CD8-positive, alpha-beta memory T cell (primary cell): ENCODE measurements at regions not wholly inside any gene's neighbourhood (a gene's known extent, or its start where the extent isn't known, plus 50 kb on each side); places are given as distances from the start of the nearest gene placed in this dataset.

Experiments used
- CTCF ChIA-PET: fragments of 350-600 bp; sonication (Branson Sonifier 250); formaldehyde crosslinking; loops from one replicate; lab custom pipeline; 2021; ENCODE audit warnings: antibody characterized with exemption; lab: Charles Lee
- POLR2A ChIA-PET: fragments of 350-600 bp; sonication (Branson Sonifier 250); formaldehyde crosslinking; loops from one replicate; lab custom pipeline; 2021; ENCODE audit warnings: antibody characterized with exemption; lab: Charles Lee
- DNase-seq, 5 donors: peaks; one replicate each; pipeline versions ENCODE4 v3.0.0 to v3.0.0-alpha.2; 2020 to 2022; ENCODE audit warnings: mixed read lengths in 1 of 5
- H3K27ac ChIP-seq: one replicate; pipeline ENCODE4 v1.7.0; 2013; ENCODE audit warnings: low read depth, mild to moderate bottlenecking, low read length, moderate library complexity
- H3K27me3 ChIP-seq: 2 replicates; pipeline ENCODE4 v1.7.0; 2013; ENCODE audit warnings: low read length, mild to moderate bottlenecking; ENCODE audit not compliant: insufficient read depth, poor library complexity, severe bottlenecking
- H3K36me3 ChIP-seq: 2 replicates; pipeline ENCODE4 v1.7.0; 2013; ENCODE audit warnings: mild to moderate bottlenecking, low read length, moderate library complexity; ENCODE audit not compliant: insufficient read depth
- H3K4me1 ChIP-seq: 2 replicates; pipeline ENCODE4 v1.7.0; 2013; ENCODE audit warnings: mild to moderate bottlenecking, low read length, moderate library complexity; ENCODE audit not compliant: insufficient read depth
- H3K4me3 ChIP-seq: 2 replicates; pipeline ENCODE4 v1.7.0; 2013; ENCODE audit warnings: mild to moderate bottlenecking, low read length
- H3K9me3 ChIP-seq: 2 replicates; pipeline ENCODE4 v1.7.0; 2013; ENCODE audit warnings: mild to moderate bottlenecking, low read length
- H3K27ac Mint-ChIP-seq, 8 donors: one replicate each; pipeline ENCODE4 v1.8.0; 2020 to 2021; ENCODE audit warnings: mixed read lengths in 8 of 8, mild to moderate bottlenecking in 6 of 8, inconsistent platforms in 3 of 8, moderate library complexity in 3 of 8
- H3K27me3 Mint-ChIP-seq, 2 donors: one replicate each; pipeline ENCODE4 v1.8.0; 2020 to 2021; ENCODE audit warnings: mixed read lengths in 2 of 2, mild to moderate bottlenecking in 1 of 2, moderate library complexity in 1 of 2
- H3K36me3 Mint-ChIP-seq, 3 donors: one replicate each; pipeline ENCODE4 v1.8.0; 2020 to 2021; ENCODE audit warnings: mixed read lengths in 3 of 3, inconsistent platforms in 1 of 3, mild to moderate bottlenecking in 1 of 3
- H3K4me1 Mint-ChIP-seq, 3 donors: one replicate each; pipeline ENCODE4 v1.8.0; 2020 to 2021; ENCODE audit warnings: mixed read lengths in 3 of 3, inconsistent platforms in 1 of 3, mild to moderate bottlenecking in 1 of 3
- H3K4me3 Mint-ChIP-seq, 7 donors: one replicate each; pipeline ENCODE4 v1.8.0; 2020 to 2021; ENCODE audit warnings: mixed read lengths in 7 of 7, mild to moderate bottlenecking in 6 of 7, moderate library complexity in 4 of 7, inconsistent platforms in 2 of 7
- H3K9me3 Mint-ChIP-seq, 5 donors: one replicate each; pipeline ENCODE4 v1.8.0; 2020 to 2022; ENCODE audit warnings: mixed read lengths in 5 of 5, mild to moderate bottlenecking in 3 of 5, moderate library complexity in 2 of 5, inconsistent platforms in 1 of 5

GRCh38 chr6:122286512-122286911 lies 112.9 kb upstream of the HSF2 start:
- ChIA-PET CTCF (no interaction called here), POLR2A (no interaction called here)
- H3K27ac ChIP-seq = no peak overlapping the region
- H3K27me3 ChIP-seq = no peaks in the 10 kb centered on the region
- Mint-ChIP-seq H3K4me1 (no peaks in the 10 kb centered on the region), H3K27ac (no peak overlapping the region), H3K4me3 (no peak overlapping the region), H3K36me3 (no peaks in the 10 kb centered on the region), H3K9me3 (no peaks in the 10 kb centered on the region), H3K27me3 (peaks cover 0 to 5% of the 10 kb centered on the region in 2 donors)
- no peak for DNase-seq
- no peaks in the 10 kb centered on the region for H3K9me3 ChIP-seq
- no peak overlapping the region for H3K4me3 ChIP-seq
- no peaks in the 10 kb centered on the region for H3K4me1 ChIP-seq
- H3K36me3 ChIP-seq = no peaks in the 10 kb centered on the region

GRCh38 chr6:122289762-122290539 lies 109.5 kb upstream of the HSF2 start:
- H3K4me1 Mint-ChIP-seq = no peaks in the 10 kb centered on the region
- no peaks in the 10 kb centered on the region for H3K9me3 Mint-ChIP-seq
- ChIA-PET POLR2A (no interaction called here), CTCF (no interaction called here)
- H3K36me3 Mint-ChIP-seq = no peaks in the 10 kb centered on the region
- no peak overlapping the region for H3K27ac ChIP-seq
- H3K4me1 ChIP-seq = no peaks in the 10 kb centered on the region
- no peaks in the 10 kb centered on the region for H3K36me3 ChIP-seq
- no peaks in the 10 kb centered on the region for H3K9me3 ChIP-seq
- no peak overlapping the region for H3K4me3 ChIP-seq
- H3K27me3 ChIP-seq = no peaks in the 10 kb centered on the region
- H3K4me3 Mint-ChIP-seq = no peak overlapping the region
- no peak for DNase-seq
- H3K27me3 Mint-ChIP-seq = peaks cover 0 to 5% of the 10 kb centered on the region in 2 donors
- no peak overlapping the region for H3K27ac Mint-ChIP-seq

GRCh38 chr6:122297010-122297409 lies 102.4 kb upstream of the HSF2 start:
- Mint-ChIP-seq H3K4me3 (no peak overlapping the region), H3K4me1 (no peaks in the 10 kb centered on the region), H3K27me3 (peaks cover 0 to 2% of the 10 kb centered on the region in 2 donors), H3K27ac (no peak overlapping the region), H3K9me3 (no peaks in the 10 kb centered on the region), H3K36me3 (no peaks in the 10 kb centered on the region)
- no peaks in the 10 kb centered on the region for H3K9me3 ChIP-seq
- POLR2A ChIA-PET = no interaction called here
- H3K4me1 ChIP-seq = no peaks in the 10 kb centered on the region
- H3K4me3 ChIP-seq = no peak overlapping the region
- H3K36me3 ChIP-seq = no peaks in the 10 kb centered on the region
- no peak for DNase-seq
- no peaks in the 10 kb centered on the region for H3K27me3 ChIP-seq
- no peak overlapping the region for H3K27ac ChIP-seq
- CTCF ChIA-PET = interaction anchor here (1.7 kb wide), 1 partner anchor 15 kb away, joined by 3 read pairs; no protein-coding TSS in a partner anchor

- Histone ChIP-seq H3K27ac (no peak overlapping the region), H3K4me3 (no peak overlapping the region), H3K9me3 (no peaks in the 10 kb centered on the region), H3K36me3 (no peaks in the 10 kb centered on the region), H3K4me1 (no peaks in the 10 kb centered on the region), H3K27me3 (no peaks in the 10 kb centered on the region)
- H3K27me3 Mint-ChIP-seq = no peaks in the 10 kb centered on the region
- H3K9me3 Mint-ChIP-seq = peaks cover 0 to 4% (median 3%) of the 10 kb centered on the region in 5 donors
- ChIA-PET CTCF (no interaction called here), POLR2A (no interaction called here)
- peak overlapping the region in 1 of 7 donors; percentile 57 for H3K4me3 Mint-ChIP-seq
- no peaks in the 10 kb centered on the region for H3K4me1 Mint-ChIP-seq
- peaks cover 0 to 4% (median 0%) of the 10 kb centered on the region in 3 donors for H3K36me3 Mint-ChIP-seq
- H3K27ac Mint-ChIP-seq = no peak overlapping the region
- DNase-seq = no peak
Observed at GRCh38 chr6:122302067-122302466, 97.4 kb upstream of the HSF2 start.

GRCh38 chr6:122307577-122307976 lies 91.9 kb upstream of the HSF2 start:
- Mint-ChIP-seq H3K36me3 (peaks cover 0 to 8% (median 0%) of the 10 kb centered on the region in 3 donors), H3K4me3 (no peak overlapping the region), H3K27me3 (peaks cover 0 to 3% of the 10 kb centered on the region in 2 donors)

GRCh38 chr6:122308074-122308473 lies 91.4 kb upstream of the HSF2 start:
- no peaks in the 10 kb centered on the region for H3K4me1 Mint-ChIP-seq
- H3K9me3 Mint-ChIP-seq = peaks cover 3 to 11% (median 7%) of the 10 kb centered on the region in 5 donors
- H3K27me3 Mint-ChIP-seq = peaks cover 0 to 8% of the 10 kb centered on the region in 2 donors
- CTCF ChIA-PET = no interaction called here
- no peaks in the 10 kb centered on the region for H3K36me3 ChIP-seq
- no peak overlapping the region for H3K27ac Mint-ChIP-seq
- no peak overlapping the region for H3K4me3 Mint-ChIP-seq
- H3K27ac ChIP-seq = no peak overlapping the region
- DNase-seq = no peak
- H3K27me3 ChIP-seq = no peaks in the 10 kb centered on the region
- H3K4me1 ChIP-seq = no peaks in the 10 kb centered on the region
- POLR2A ChIA-PET = no interaction called here
- no peak overlapping the region for H3K4me3 ChIP-seq
- no peaks in the 10 kb centered on the region for H3K9me3 ChIP-seq
- peaks cover 0 to 8% (median 0%) of the 10 kb centered on the region in 3 donors for H3K36me3 Mint-ChIP-seq

More at GRCh38 chr6:122307577-122307976, 91.9 kb upstream of the HSF2 start:
- Mint-ChIP-seq H3K27ac (no peak overlapping the region), H3K4me1 (no peaks in the 10 kb centered on the region), H3K9me3 (peaks cover 3 to 11% (median 7%) of the 10 kb centered on the region in 5 donors)
- POLR2A ChIA-PET = no interaction called here
- no peak overlapping the region for H3K4me3 ChIP-seq
- no peaks in the 10 kb centered on the region for H3K36me3 ChIP-seq
- H3K4me1 ChIP-seq = no peaks in the 10 kb centered on the region
- CTCF ChIA-PET = no interaction called here
- H3K27ac ChIP-seq = no peak overlapping the region
- no peaks in the 10 kb centered on the region for H3K27me3 ChIP-seq
- DNase-seq = no peak
- no peaks in the 10 kb centered on the region for H3K9me3 ChIP-seq

- H3K4me1 ChIP-seq = no peaks in the 10 kb centered on the region
- Mint-ChIP-seq H3K9me3 (peaks cover 3 to 12% (median 9%) of the 10 kb centered on the region in 5 donors), H3K36me3 (no peaks in the 10 kb centered on the region), H3K4me1 (no peaks in the 10 kb centered on the region), H3K4me3 (no peak overlapping the region), H3K27ac (peak overlapping the region in 1 of 8 donors; percentile 39), H3K27me3 (peaks cover 3 to 9% of the 10 kb centered on the region in 2 donors)
- CTCF ChIA-PET = no interaction called here
- H3K27me3 ChIP-seq = no peaks in the 10 kb centered on the region
- no peak for DNase-seq
- no peak overlapping the region for H3K4me3 ChIP-seq
- H3K9me3 ChIP-seq = no peaks in the 10 kb centered on the region
- no peak overlapping the region for H3K27ac ChIP-seq
- no peaks in the 10 kb centered on the region for H3K36me3 ChIP-seq
- POLR2A ChIA-PET = no interaction called here
Observed at GRCh38 chr6:122315842-122316241, 83.6 kb upstream of the HSF2 start.

GRCh38 chr6:122322824-122323223 lies 76.6 kb upstream of the HSF2 start:
- peaks cover 0 to 1% of the 10 kb centered on the region in 2 donors for H3K27me3 Mint-ChIP-seq
- ChIA-PET POLR2A (no interaction called here), CTCF (no interaction called here)
- no peaks in the 10 kb centered on the region for H3K36me3 Mint-ChIP-seq
- H3K4me3 ChIP-seq = peak overlapping the region; percentile 58
- peak overlapping the region; percentile 85 to 93 (median 88) for H3K4me3 Mint-ChIP-seq
- no peaks in the 10 kb centered on the region for H3K36me3 ChIP-seq
- H3K27me3 ChIP-seq = no peaks in the 10 kb centered on the region
- H3K4me1 ChIP-seq = no peaks in the 10 kb centered on the region
- peak overlapping the region in 6 of 8 donors; percentile 1 to 88 (median 82) for H3K27ac Mint-ChIP-seq
- peak in 1 of 5 donors; percentile 5 for DNase-seq
- no peak overlapping the region for H3K27ac ChIP-seq
- H3K4me1 Mint-ChIP-seq = peaks cover 16 to 20% (median 20%) of the 10 kb centered on the region in 3 donors
- no peaks in the 10 kb centered on the region for H3K9me3 ChIP-seq
- H3K9me3 Mint-ChIP-seq = peaks cover 0 to 6% (median 0%) of the 10 kb centered on the region in 5 donors
